GM23338 (cell line): ENCODE measurements at regions not wholly inside any gene's neighbourhood (a gene's known extent, or its start where the extent isn't known, plus 50 kb on each side); places are given as distances from the start of the nearest gene placed in this dataset.

Experiments
- ATAC-seq: fragments of 200-7000 bp; cut with Tn5 transposase; 3 replicates; pipeline ENCODE4 v1.9.1; 2020
- DNase-seq: peaks from one replicate; pipeline ENCODE4 v3.0.0-alpha.2; 2015; ENCODE audit warnings: low spot score
- H2AFZ ChIP-seq: fragments of 200-600 bp; sonication (generic); 2 replicates; pipeline ENCODE4 v1.8.0; 2016; ENCODE audit warnings: antibody characterized with exemption, mild to moderate bottlenecking, moderate library complexity
- H3F3A ChIP-seq: fragments of 200-600 bp; sonication (generic); replicated peaks from 2 replicates; pipeline ENCODE4 v1.8.0; 2017; ENCODE audit warnings: antibody characterized with exemption, mixed run types, low read depth
- H3K27ac ChIP-seq: fragments of 200-600 bp; sonication (generic); 2 replicates; pipeline ENCODE4 v1.6.1; 2016; ENCODE audit warnings: low read depth
- H3K27me3 ChIP-seq: fragments of 200-600 bp; sonication (generic); 2 replicates; pipeline ENCODE4 v1.8.0; 2016; ENCODE audit warnings: mild to moderate bottlenecking, mixed run types, moderate library complexity; ENCODE audit not compliant: insufficient read depth
- H3K36me3 ChIP-seq: fragments of 200-600 bp; sonication (generic); 2 replicates; pipeline ENCODE4 v1.8.0; 2016; ENCODE audit warnings: mild to moderate bottlenecking; ENCODE audit not compliant: insufficient read depth
- H3K4me1 ChIP-seq: fragments of 200-600 bp; sonication (generic); 2 replicates; pipeline ENCODE4 v1.8.0; 2016; ENCODE audit warnings: mild to moderate bottlenecking, moderate library complexity; ENCODE audit not compliant: insufficient read depth
- H3K4me2 ChIP-seq: fragments of 200-600 bp; sonication (generic); 2 replicates; pipeline ENCODE4 v1.7.1; 2017; ENCODE audit warnings: mixed run types
- H3K4me3 ChIP-seq: fragments of 200-600 bp; sonication (generic); 2 replicates; pipeline ENCODE4 v1.6.1; 2016; ENCODE audit warnings: mixed run types
- H3K79me2 ChIP-seq: fragments of 200-600 bp; sonication (generic); replicated peaks from 2 replicates; pipeline ENCODE4 v1.8.0; 2017; ENCODE audit warnings: mild to moderate bottlenecking; ENCODE audit not compliant: insufficient read depth
- H3K9me2 ChIP-seq: fragments of 200-600 bp; sonication (generic); 2 replicates; pipeline ENCODE4 v1.8.0; 2017; ENCODE audit not compliant: insufficient read depth
- H4K20me1 ChIP-seq: fragments of 200-600 bp; sonication (generic); replicated peaks from 2 replicates; pipeline ENCODE4 v1.8.0; 2017; ENCODE audit warnings: mild to moderate bottlenecking; ENCODE audit not compliant: insufficient read depth
- H3K27ac Mint-ChIP-seq: 2 replicates; pipeline ENCODE4 v1.8.0; 2020; ENCODE audit warnings: inconsistent platforms, mild to moderate bottlenecking, moderate library complexity, mixed read lengths
- H3K27me3 Mint-ChIP-seq: 3 replicates; pipeline ENCODE4 v1.8.0; 2022; ENCODE audit warnings: low read depth, mild to moderate bottlenecking, moderate library complexity, mixed read lengths, inconsistent platforms; ENCODE audit not compliant: insufficient read depth, poor library complexity
- H3K36me3 Mint-ChIP-seq: 3 replicates; pipeline ENCODE4 v1.8.0; 2021; ENCODE audit warnings: low read depth, mild to moderate bottlenecking, inconsistent platforms, moderate library complexity, mixed read lengths
- H3K4me1 Mint-ChIP-seq: 3 replicates; pipeline ENCODE4 v1.8.0; 2020; ENCODE audit warnings: mild to moderate bottlenecking, inconsistent platforms, mixed read lengths
- H3K4me3 Mint-ChIP-seq: 3 replicates; pipeline ENCODE4 v1.8.0; 2021; ENCODE audit warnings: moderate library complexity, mild to moderate bottlenecking, inconsistent platforms, mixed read lengths
- H3K9me3 Mint-ChIP-seq: 3 replicates; pipeline ENCODE4 v1.8.0; 2020; ENCODE audit warnings: moderate library complexity, mild to moderate bottlenecking, inconsistent platforms, mixed read lengths
- CREB1 ChIP-seq: fragments of 250-450 bp; sonication (Bioruptor Pico); IDR thresholded peaks from 2 replicates; pipeline ENCODE4 v1.5.0; 2020; ENCODE audit warnings: low read depth, mild to moderate bottlenecking, moderate library complexity
- EZH2 ChIP-seq: fragments of 200-600 bp; sonication (generic); IDR thresholded peaks from one replicate; pipeline ENCODE4 v1.8.0; 2017; ENCODE audit warnings: antibody characterized with exemption, mild to moderate bottlenecking, low read depth; ENCODE audit not compliant: unreplicated experiment
- EZH2phosphoT487 ChIP-seq: fragments of 200-600 bp; sonication (generic); IDR thresholded peaks from one replicate; pipeline ENCODE4 v1.8.1; 2018; ENCODE audit warnings: antibody characterized with exemption; ENCODE audit not compliant: unreplicated experiment
- JUNB ChIP-seq: IDR thresholded peaks from one replicate; pipeline ENCODE4 v1.6.1; 2016; ENCODE audit warnings: antibody characterized with exemption; ENCODE audit not compliant: unreplicated experiment
- STAT1 ChIP-seq: IDR thresholded peaks from one replicate; pipeline ENCODE4 v1.6.1; 2016; ENCODE audit warnings: antibody characterized with exemption; ENCODE audit not compliant: unreplicated experiment
- ZNF114 ChIP-seq: fragments of 250-450 bp; sonication (Bioruptor Pico); IDR thresholded peaks from 2 replicates; pipeline ENCODE4 v1.5.0; 2020; ENCODE audit warnings: mild to moderate bottlenecking, moderate library complexity
- ZNF331 ChIP-seq: fragments of 250-450 bp; sonication (Bioruptor Pico); IDR thresholded peaks from 2 replicates; pipeline ENCODE4 v1.5.0; 2020; ENCODE audit warnings: low read depth, mild to moderate bottlenecking, moderate library complexity
- TF ChIP-seq, protein P1 (sequence below): IDR thresholded peaks from one replicate; pipeline ENCODE4 v1.6.1; 2018; ENCODE audit warnings: antibody characterized with exemption; ENCODE audit not compliant: unreplicated experiment
- TF ChIP-seq, protein P2 (sequence below), 2 experiments: fragments of 200-600 bp in 1 of 2; sonication (generic) in 1 of 2; conservative IDR thresholded peaks; 2 replicates each; pipeline versions ENCODE4 v1.5.1 to v1.6.1; 2016 to 2017; ENCODE audit warnings: antibody characterized with exemption in 2 of 2, low read depth in 2 of 2, mild to moderate bottlenecking in 2 of 2, moderate library complexity in 1 of 2

DNA sequence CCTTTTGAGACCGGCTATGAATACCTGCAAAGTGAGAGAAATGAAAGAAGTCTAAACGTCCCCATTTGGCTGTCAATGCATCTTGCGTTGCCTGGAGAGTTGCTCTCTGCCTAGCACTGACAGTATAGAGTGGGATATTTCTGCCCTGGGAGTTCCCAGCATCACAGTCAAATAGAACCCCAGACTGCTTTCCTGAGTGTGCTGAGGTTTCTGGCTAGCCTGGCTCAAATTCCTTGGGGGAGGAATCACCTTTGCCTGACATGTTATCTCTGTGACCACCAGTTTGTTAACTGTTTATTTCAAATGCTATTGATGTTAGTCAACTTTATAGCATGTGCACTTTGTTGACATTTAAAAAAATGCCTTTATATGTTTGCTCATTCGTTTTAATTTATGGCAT, 212.0 kb upstream of the FAM78B start:
- DNase-seq, result no peak
- no peaks in the 10 kb centered on the region for H3K9me3 Mint-ChIP-seq
- H3K4me2 ChIP-seq, result no peak overlapping the region
- TF ChIP-seq EZH2phosphoT487 (no peak), EZH2 (no peak), ZNF114 (CRISPR knock-in tag) (no peak), STAT1 (no peak), ZNF331 (no peak), CREB1 (CRISPR knock-in tag) (no peak), JUNB (no peak)
- TF ChIP-seq, protein P1, sequence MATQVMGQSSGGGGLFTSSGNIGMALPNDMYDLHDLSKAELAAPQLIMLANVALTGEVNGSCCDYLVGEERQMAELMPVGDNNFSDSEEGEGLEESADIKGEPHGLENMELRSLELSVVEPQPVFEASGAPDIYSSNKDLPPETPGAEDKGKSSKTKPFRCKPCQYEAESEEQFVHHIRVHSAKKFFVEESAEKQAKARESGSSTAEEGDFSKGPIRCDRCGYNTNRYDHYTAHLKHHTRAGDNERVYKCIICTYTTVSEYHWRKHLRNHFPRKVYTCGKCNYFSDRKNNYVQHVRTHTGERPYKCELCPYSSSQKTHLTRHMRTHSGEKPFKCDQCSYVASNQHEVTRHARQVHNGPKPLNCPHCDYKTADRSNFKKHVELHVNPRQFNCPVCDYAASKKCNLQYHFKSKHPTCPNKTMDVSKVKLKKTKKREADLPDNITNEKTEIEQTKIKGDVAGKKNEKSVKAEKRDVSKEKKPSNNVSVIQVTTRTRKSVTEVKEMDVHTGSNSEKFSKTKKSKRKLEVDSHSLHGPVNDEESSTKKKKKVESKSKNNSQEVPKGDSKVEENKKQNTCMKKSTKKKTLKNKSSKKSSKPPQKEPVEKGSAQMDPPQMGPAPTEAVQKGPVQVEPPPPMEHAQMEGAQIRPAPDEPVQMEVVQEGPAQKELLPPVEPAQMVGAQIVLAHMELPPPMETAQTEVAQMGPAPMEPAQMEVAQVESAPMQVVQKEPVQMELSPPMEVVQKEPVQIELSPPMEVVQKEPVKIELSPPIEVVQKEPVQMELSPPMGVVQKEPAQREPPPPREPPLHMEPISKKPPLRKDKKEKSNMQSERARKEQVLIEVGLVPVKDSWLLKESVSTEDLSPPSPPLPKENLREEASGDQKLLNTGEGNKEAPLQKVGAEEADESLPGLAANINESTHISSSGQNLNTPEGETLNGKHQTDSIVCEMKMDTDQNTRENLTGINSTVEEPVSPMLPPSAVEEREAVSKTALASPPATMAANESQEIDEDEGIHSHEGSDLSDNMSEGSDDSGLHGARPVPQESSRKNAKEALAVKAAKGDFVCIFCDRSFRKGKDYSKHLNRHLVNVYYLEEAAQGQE, result no peak
- TF ChIP-seq, protein P2, sequence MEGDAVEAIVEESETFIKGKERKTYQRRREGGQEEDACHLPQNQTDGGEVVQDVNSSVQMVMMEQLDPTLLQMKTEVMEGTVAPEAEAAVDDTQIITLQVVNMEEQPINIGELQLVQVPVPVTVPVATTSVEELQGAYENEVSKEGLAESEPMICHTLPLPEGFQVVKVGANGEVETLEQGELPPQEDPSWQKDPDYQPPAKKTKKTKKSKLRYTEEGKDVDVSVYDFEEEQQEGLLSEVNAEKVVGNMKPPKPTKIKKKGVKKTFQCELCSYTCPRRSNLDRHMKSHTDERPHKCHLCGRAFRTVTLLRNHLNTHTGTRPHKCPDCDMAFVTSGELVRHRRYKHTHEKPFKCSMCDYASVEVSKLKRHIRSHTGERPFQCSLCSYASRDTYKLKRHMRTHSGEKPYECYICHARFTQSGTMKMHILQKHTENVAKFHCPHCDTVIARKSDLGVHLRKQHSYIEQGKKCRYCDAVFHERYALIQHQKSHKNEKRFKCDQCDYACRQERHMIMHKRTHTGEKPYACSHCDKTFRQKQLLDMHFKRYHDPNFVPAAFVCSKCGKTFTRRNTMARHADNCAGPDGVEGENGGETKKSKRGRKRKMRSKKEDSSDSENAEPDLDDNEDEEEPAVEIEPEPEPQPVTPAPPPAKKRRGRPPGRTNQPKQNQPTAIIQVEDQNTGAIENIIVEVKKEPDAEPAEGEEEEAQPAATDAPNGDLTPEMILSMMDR (conservative IDR thresholded peaks at IDR 0.05; ENCODE audit: low read depth in 2 of 2), result no peak
- no peaks in the 10 kb centered on the region for H3F3A ChIP-seq
- no peaks in the 10 kb centered on the region for H4K20me1 ChIP-seq
- H3K27ac Mint-ChIP-seq, result no peak overlapping the region
- H2AFZ ChIP-seq, result no peak overlapping the region
- peaks cover under 1% of the 10 kb centered on the region for H3K27me3 Mint-ChIP-seq
- peaks cover 12% of the 10 kb centered on the region for H3K4me1 ChIP-seq
- no peaks in the 10 kb centered on the region for H3K27me3 ChIP-seq
- no peak overlapping the region for H3K27ac ChIP-seq
- 0 out of 2 replicates have a peak, but pooled peaks cover 3% of the 10 kb centered on the region for H3K9me2 ChIP-seq
- H3K4me3 ChIP-seq, result no peak overlapping the region
- no peak for ATAC-seq
- no peak overlapping the region for H3K4me3 Mint-ChIP-seq
- peaks cover 20% of the 10 kb centered on the region for H3K4me1 Mint-ChIP-seq
- no peaks in the 10 kb centered on the region for H3K36me3 ChIP-seq
- H3K79me2 ChIP-seq, result no peaks in the 10 kb centered on the region
- no peaks in the 10 kb centered on the region for H3K36me3 Mint-ChIP-seq

DNA sequence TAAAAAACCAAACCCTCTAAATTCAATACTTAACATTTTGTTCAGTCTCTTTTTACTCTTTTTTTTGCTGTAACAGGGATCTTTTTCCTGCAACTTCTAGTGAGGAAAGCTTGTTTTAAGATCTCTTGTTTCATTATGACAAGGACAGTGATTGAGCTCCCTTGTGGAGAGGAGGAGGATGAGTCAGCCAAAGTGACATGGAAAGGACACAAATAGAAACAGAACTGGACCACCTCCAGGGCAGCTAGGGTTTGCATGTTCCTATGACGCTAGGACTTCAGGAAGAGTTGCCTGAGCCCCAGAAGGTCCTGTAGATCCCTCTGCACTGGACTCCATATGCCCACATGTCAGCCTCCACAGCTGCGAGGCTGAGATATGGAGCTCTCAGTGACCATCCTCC, 212.6 kb upstream of the FAM78B start:
- H3K36me3 Mint-ChIP-seq, result no peaks in the 10 kb centered on the region
- Histone ChIP-seq H4K20me1 (no peaks in the 10 kb centered on the region), H3K27me3 (peaks cover 5% of the 10 kb centered on the region; the same call in 1 of the 2 replicates), H3K79me2 (no peaks in the 10 kb centered on the region), H3K4me3 (no peak overlapping the region), H2AFZ (no peak overlapping the region), H3K36me3 (no peaks in the 10 kb centered on the region), H3K9me2 (0 out of 2 replicates have a peak, but pooled peaks cover 3% of the 10 kb centered on the region), H3F3A (no peaks in the 10 kb centered on the region), H3K4me2 (no peak overlapping the region), H3K27ac (no peak overlapping the region), H3K4me1 (peaks cover 19% of the 10 kb centered on the region)
- ATAC-seq (no peak), DNase-seq (no peak)
- no peak overlapping the region for H3K27ac Mint-ChIP-seq
- H3K27me3 Mint-ChIP-seq, result peaks cover 6% of the 10 kb centered on the region
- TF ChIP-seq EZH2phosphoT487 (no peak), CREB1 (CRISPR knock-in tag) (no peak), JUNB (no peak), ZNF114 (CRISPR knock-in tag) (no peak), STAT1 (no peak), ZNF331 (no peak)
- TF ChIP-seq, protein P1, result no peak
- no peaks in the 10 kb centered on the region for H3K9me3 Mint-ChIP-seq
- peaks cover 26% of the 10 kb centered on the region for H3K4me1 Mint-ChIP-seq
- no peak overlapping the region for H3K4me3 Mint-ChIP-seq
